ENCODE measurements at regions not wholly inside any gene's neighbourhood (a gene's known extent, or its start where the extent isn't known, plus 50 kb on each side); places are given as distances from the start of the nearest gene placed in this dataset.

GRCh38 chr13:44063881-44064280 lies 184.2 kb downstream of the LACC1 start:
- TF ChIP-seq CTCF (IDR thresholded peaks at IDR 0.05), result no peak
- Mint-ChIP-seq H3K27me3 (ENCODE audit: insufficient read depth) (peaks cover 9% of the 10 kb centered on the region), H3K4me3 (no peak overlapping the region), H3K36me3 (ENCODE audit: low read depth) (peaks cover 4% of the 10 kb centered on the region; the same call in 1 of the 2 replicates), H3K27ac (no peak overlapping the region), H3K9me3 (peaks cover 4% of the 10 kb centered on the region; the same call in 1 of the 2 replicates), H3K4me1 (ENCODE audit: low read depth) (peaks cover 9% of the 10 kb centered on the region)
- DNase-seq, result peak; percentile 12

GRCh38 chr13:44064357-44064756 lies 184.7 kb downstream of the LACC1 start:
- TF ChIP-seq CTCF (IDR thresholded peaks at IDR 0.05), result no peak
- H3K36me3 Mint-ChIP-seq (ENCODE audit: low read depth), result peaks cover 4% of the 10 kb centered on the region; the same call in 1 of the 2 replicates

GRCh38 chr13:44068169-44068568 lies 188.5 kb downstream of the LACC1 start:
- no peak for TF ChIP-seq CTCF (IDR thresholded peaks at IDR 0.05)
- Mint-ChIP-seq H3K4me3 (peak overlapping the region; percentile 49; the same call in 1 of the 2 replicates), H3K4me1 (ENCODE audit: low read depth) (peaks cover 15% of the 10 kb centered on the region), H3K36me3 (ENCODE audit: low read depth) (peaks cover 4% of the 10 kb centered on the region), H3K9me3 (peaks cover 11% of the 10 kb centered on the region; the same call in 1 of the 2 replicates), H3K27ac (peak overlapping the region; percentile 78; the same call in 1 of the 2 replicates), H3K27me3 (ENCODE audit: insufficient read depth) (peaks cover 4% of the 10 kb centered on the region; the same call in 1 of the 2 replicates)
- peak; percentile 61 for DNase-seq

More at GRCh38 chr13:44064357-44064756, 184.7 kb downstream of the LACC1 start:
- no peak for DNase-seq
- Mint-ChIP-seq H3K4me1 (ENCODE audit: low read depth) (peaks cover 14% of the 10 kb centered on the region), H3K27me3 (ENCODE audit: insufficient read depth) (peaks cover 9% of the 10 kb centered on the region), H3K4me3 (no peak overlapping the region), H3K9me3 (peaks cover 4% of the 10 kb centered on the region; the same call in 1 of the 2 replicates), H3K27ac (no peak overlapping the region)

- Mint-ChIP-seq H3K27ac (peak overlapping the region; percentile 78; the same call in 1 of the 2 replicates), H3K4me3 (peak overlapping the region; percentile 49; the same call in 1 of the 2 replicates), H3K4me1 (ENCODE audit: low read depth) (peaks cover 15% of the 10 kb centered on the region), H3K36me3 (ENCODE audit: low read depth) (peaks cover 4% of the 10 kb centered on the region), H3K27me3 (ENCODE audit: insufficient read depth) (peaks cover 4% of the 10 kb centered on the region; the same call in 1 of the 2 replicates), H3K9me3 (peaks cover 11% of the 10 kb centered on the region; the same call in 1 of the 2 replicates)
- peak; percentile 80 for DNase-seq
- TF ChIP-seq CTCF (IDR thresholded peaks at IDR 0.05), result no peak
Observed at GRCh38 chr13:44068737-44069136, 189.0 kb downstream of the LACC1 start.

GRCh38 chr13:44072536-44072935 lies 192.8 kb downstream of the LACC1 start:
- H3K9me3 Mint-ChIP-seq, result peaks cover 7% of the 10 kb centered on the region; the same call in 1 of the 2 replicates
- DNase-seq, result no peak
- no peak overlapping the region for H3K4me3 Mint-ChIP-seq
- TF ChIP-seq CTCF (IDR thresholded peaks at IDR 0.05), result no peak
- no peaks in the 10 kb centered on the region; the same call in 1 of the 2 replicates for H3K36me3 Mint-ChIP-seq (ENCODE audit: low read depth)
- peaks cover 2% of the 10 kb centered on the region; the same call in 1 of the 2 replicates for H3K27me3 Mint-ChIP-seq (ENCODE audit: insufficient read depth)
- peaks cover 15% of the 10 kb centered on the region for H3K4me1 Mint-ChIP-seq (ENCODE audit: low read depth)
- no peak overlapping the region for H3K27ac Mint-ChIP-seq

Measured in HFFc6 (cell line).